ENCODE measurements at regions not wholly inside any gene's neighbourhood (a gene's known extent, or its start where the extent isn't known, plus 50 kb on each side); places are given as distances from the start of the nearest gene placed in this dataset.

DNA sequence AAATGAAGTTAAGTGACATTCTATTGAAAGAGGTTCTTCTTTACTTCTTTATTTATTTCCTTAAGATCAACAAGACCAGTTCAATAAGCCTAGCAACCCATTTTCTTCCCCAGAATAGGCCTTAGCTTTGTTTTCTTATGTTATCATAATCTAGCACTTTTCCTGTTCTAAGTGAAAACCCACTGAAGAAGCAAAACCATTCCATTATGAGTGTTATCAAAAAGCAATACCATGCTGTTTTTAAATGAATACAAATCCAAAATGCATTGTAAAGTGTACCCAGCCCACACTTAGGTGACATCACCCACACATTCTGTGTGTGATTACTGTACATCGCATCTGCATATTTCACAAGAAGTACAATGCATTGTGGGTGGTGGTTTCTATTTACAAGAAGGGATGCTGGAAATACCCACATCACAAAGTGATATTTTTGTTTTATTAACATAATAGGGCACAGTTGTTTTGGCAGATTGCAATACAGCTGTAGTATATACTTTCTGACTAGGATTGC, 679.5 kb downstream of the KCNJ3 start:
- no peak for TF ChIP-seq TAF1 (IDR thresholded peaks at IDR 0.05; ENCODE audit: control insufficient read depth, extremely low read depth, insufficient read depth, low read length, severe bottlenecking)
- TF ChIP-seq, protein P1, sequence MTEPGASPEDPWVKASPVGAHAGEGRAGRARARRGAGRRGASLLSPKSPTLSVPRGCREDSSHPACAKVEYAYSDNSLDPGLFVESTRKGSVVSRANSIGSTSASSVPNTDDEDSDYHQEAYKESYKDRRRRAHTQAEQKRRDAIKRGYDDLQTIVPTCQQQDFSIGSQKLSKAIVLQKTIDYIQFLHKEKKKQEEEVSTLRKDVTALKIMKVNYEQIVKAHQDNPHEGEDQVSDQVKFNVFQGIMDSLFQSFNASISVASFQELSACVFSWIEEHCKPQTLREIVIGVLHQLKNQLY (CRISPR knock-in tag; conservative IDR thresholded peaks at IDR 0.05): no peak
- TF ChIP-seq, protein P2, sequence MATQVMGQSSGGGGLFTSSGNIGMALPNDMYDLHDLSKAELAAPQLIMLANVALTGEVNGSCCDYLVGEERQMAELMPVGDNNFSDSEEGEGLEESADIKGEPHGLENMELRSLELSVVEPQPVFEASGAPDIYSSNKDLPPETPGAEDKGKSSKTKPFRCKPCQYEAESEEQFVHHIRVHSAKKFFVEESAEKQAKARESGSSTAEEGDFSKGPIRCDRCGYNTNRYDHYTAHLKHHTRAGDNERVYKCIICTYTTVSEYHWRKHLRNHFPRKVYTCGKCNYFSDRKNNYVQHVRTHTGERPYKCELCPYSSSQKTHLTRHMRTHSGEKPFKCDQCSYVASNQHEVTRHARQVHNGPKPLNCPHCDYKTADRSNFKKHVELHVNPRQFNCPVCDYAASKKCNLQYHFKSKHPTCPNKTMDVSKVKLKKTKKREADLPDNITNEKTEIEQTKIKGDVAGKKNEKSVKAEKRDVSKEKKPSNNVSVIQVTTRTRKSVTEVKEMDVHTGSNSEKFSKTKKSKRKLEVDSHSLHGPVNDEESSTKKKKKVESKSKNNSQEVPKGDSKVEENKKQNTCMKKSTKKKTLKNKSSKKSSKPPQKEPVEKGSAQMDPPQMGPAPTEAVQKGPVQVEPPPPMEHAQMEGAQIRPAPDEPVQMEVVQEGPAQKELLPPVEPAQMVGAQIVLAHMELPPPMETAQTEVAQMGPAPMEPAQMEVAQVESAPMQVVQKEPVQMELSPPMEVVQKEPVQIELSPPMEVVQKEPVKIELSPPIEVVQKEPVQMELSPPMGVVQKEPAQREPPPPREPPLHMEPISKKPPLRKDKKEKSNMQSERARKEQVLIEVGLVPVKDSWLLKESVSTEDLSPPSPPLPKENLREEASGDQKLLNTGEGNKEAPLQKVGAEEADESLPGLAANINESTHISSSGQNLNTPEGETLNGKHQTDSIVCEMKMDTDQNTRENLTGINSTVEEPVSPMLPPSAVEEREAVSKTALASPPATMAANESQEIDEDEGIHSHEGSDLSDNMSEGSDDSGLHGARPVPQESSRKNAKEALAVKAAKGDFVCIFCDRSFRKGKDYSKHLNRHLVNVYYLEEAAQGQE (IDR thresholded peaks at IDR 0.05; ENCODE audit: borderline replicate concordance): no peak
- TF ChIP-seq, protein P2 (CRISPR knock-in tag; IDR thresholded peaks at IDR 0.05; ENCODE audit: low read depth): no peak
- TF ChIP-seq ZNF274 (IDR thresholded peaks at IDR 0.05; ENCODE audit: borderline replicate concordance, low read depth, low read length): no peak
- no peak for TF ChIP-seq FOXJ3 (CRISPR knock-in tag; IDR thresholded peaks at IDR 0.05)
- TF ChIP-seq, protein P3, sequence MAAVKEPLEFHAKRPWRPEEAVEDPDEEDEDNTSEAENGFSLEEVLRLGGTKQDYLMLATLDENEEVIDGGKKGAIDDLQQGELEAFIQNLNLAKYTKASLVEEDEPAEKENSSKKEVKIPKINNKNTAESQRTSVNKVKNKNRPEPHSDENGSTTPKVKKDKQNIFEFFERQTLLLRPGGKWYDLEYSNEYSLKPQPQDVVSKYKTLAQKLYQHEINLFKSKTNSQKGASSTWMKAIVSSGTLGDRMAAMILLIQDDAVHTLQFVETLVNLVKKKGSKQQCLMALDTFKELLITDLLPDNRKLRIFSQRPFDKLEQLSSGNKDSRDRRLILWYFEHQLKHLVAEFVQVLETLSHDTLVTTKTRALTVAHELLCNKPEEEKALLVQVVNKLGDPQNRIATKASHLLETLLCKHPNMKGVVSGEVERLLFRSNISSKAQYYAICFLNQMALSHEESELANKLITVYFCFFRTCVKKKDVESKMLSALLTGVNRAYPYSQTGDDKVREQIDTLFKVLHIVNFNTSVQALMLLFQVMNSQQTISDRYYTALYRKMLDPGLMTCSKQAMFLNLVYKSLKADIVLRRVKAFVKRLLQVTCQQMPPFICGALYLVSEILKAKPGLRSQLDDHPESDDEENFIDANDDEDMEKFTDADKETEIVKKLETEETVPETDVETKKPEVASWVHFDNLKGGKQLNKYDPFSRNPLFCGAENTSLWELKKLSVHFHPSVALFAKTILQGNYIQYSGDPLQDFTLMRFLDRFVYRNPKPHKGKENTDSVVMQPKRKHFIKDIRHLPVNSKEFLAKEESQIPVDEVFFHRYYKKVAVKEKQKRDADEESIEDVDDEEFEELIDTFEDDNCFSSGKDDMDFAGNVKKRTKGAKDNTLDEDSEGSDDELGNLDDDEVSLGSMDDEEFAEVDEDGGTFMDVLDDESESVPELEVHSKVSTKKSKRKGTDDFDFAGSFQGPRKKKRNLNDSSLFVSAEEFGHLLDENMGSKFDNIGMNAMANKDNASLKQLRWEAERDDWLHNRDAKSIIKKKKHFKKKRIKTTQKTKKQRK (IDR thresholded peaks at IDR 0.05; ENCODE audit: borderline replicate concordance, low read depth, low read length): no peak
- TF ChIP-seq, protein P4, sequence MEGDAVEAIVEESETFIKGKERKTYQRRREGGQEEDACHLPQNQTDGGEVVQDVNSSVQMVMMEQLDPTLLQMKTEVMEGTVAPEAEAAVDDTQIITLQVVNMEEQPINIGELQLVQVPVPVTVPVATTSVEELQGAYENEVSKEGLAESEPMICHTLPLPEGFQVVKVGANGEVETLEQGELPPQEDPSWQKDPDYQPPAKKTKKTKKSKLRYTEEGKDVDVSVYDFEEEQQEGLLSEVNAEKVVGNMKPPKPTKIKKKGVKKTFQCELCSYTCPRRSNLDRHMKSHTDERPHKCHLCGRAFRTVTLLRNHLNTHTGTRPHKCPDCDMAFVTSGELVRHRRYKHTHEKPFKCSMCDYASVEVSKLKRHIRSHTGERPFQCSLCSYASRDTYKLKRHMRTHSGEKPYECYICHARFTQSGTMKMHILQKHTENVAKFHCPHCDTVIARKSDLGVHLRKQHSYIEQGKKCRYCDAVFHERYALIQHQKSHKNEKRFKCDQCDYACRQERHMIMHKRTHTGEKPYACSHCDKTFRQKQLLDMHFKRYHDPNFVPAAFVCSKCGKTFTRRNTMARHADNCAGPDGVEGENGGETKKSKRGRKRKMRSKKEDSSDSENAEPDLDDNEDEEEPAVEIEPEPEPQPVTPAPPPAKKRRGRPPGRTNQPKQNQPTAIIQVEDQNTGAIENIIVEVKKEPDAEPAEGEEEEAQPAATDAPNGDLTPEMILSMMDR (IDR thresholded peaks at IDR 0.05 in 2 of 3, conservative IDR thresholded peaks at IDR 0.05 in 1 of 3; ENCODE audit: insufficient read depth in 2 of 3, low read depth in 1 of 3, low read length in 3 of 3): no peak
- TF ChIP-seq, protein P5, sequence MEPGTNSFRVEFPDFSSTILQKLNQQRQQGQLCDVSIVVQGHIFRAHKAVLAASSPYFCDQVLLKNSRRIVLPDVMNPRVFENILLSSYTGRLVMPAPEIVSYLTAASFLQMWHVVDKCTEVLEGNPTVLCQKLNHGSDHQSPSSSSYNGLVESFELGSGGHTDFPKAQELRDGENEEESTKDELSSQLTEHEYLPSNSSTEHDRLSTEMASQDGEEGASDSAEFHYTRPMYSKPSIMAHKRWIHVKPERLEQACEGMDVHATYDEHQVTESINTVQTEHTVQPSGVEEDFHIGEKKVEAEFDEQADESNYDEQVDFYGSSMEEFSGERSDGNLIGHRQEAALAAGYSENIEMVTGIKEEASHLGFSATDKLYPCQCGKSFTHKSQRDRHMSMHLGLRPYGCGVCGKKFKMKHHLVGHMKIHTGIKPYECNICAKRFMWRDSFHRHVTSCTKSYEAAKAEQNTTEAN (CRISPR knock-in tag; IDR thresholded peaks at IDR 0.05): no peak

Data from K562 (cell line).